Stimulated activated CD8-positive, alpha-beta memory T cell treated with anti-CD3 and anti-CD28 coated beads, Interleukin-7, amount 100 ng/mL, for 1 hour (primary cell): ENCODE measurements at regions not wholly inside any gene's neighbourhood (a gene's known extent, or its start where the extent isn't known, plus 50 kb on each side); places are given as distances from the start of the nearest gene placed in this dataset.

Experiments used
- DNase-seq, 2 donors: peaks; one replicate each; pipeline ENCODE4 v3.0.0-alpha.2; 2020; ENCODE audit warnings: low read depth in 2 of 2

GRCh38 chr18:78108554-78108953 is 858.9 kb downstream of the GALR1 start:
- no peak for DNase-seq

- no peak for DNase-seq
Observed at GRCh38 chr18:78113136-78113939, 863.7 kb downstream of the GALR1 start.

- DNase-seq = no peak
Observed at GRCh38 chr18:78113940-78114251, 864.2 kb downstream of the GALR1 start.

GRCh38 chr18:78115896-78116561 is 863.6 kb upstream of the SALL3 start:
- no peak for DNase-seq

- DNase-seq = no peak
Observed at GRCh38 chr18:78123144-78123909, 856.3 kb upstream of the SALL3 start.

GRCh38 chr18:78123926-78124797 is 855.5 kb upstream of the SALL3 start:
- no peak for DNase-seq

GRCh38 chr18:78125206-78125896 is 854.3 kb upstream of the SALL3 start:
- DNase-seq = no peak

- no peak for DNase-seq
Observed at GRCh38 chr18:78126106-78126505, 853.5 kb upstream of the SALL3 start.

- no peak for DNase-seq
Observed at GRCh38 chr18:78126536-78126935, 853.1 kb upstream of the SALL3 start.

- DNase-seq = no peak
Observed at GRCh38 chr18:78127041-78127440, 852.6 kb upstream of the SALL3 start.

- no peak for DNase-seq
Observed at GRCh38 chr18:78128004-78128403, 851.6 kb upstream of the SALL3 start.

- DNase-seq = no peak
Observed at GRCh38 chr18:78129260-78129659, 850.4 kb upstream of the SALL3 start.

GRCh38 chr18:78130232-78131195 is 849.1 kb upstream of the SALL3 start:
- DNase-seq = no peak

GRCh38 chr18:78133729-78134128 is 845.9 kb upstream of the SALL3 start:
- DNase-seq = no peak

- no peak for DNase-seq
Observed at GRCh38 chr18:78136986-78137385, 842.6 kb upstream of the SALL3 start.

- no peak for DNase-seq
Observed at GRCh38 chr18:78138983-78139496, 840.6 kb upstream of the SALL3 start.

GRCh38 chr18:78140294-78140693 is 839.3 kb upstream of the SALL3 start:
- DNase-seq = no peak

- DNase-seq = no peak
Observed at GRCh38 chr18:78144669-78145068, 834.9 kb upstream of the SALL3 start.

GRCh38 chr18:78145096-78145495 is 834.5 kb upstream of the SALL3 start:
- no peak for DNase-seq
